ENCODE measurements at regions not wholly inside any gene's neighbourhood (a gene's known extent, or its start where the extent isn't known, plus 50 kb on each side); places are given as distances from the start of the nearest gene placed in this dataset.

DNA sequence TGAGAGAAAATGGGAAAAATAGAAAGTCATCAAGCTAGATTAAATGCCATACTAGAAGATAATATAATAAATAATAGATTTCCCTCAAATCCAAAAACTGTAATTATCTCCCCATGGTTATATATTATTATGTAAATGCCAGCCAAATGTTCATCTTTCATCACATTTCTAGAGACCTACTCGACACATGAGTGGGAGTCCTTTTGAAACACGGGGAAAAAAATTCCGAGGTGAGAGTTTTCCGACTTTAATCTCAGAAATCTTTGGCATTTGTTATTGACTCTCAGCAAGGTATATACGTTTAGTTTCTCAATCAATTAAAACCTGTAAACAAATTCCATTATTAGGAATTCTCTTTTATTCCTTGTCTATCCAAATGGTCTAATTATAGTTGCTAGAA lies 465.4 kb upstream of the SMIM31 start:
- ChIA-PET POLR2A (no interaction called here), CTCF (no interaction called here)
- Mint-ChIP-seq H3K4me1 (no peaks in the 10 kb centered on the region), H3K36me3 (no peaks in the 10 kb centered on the region), H3K27ac (no peak overlapping the region), H3K9me3 (no peaks in the 10 kb centered on the region), H3K27me3 (ENCODE audit: low read depth) (no peaks in the 10 kb centered on the region), H3K4me3 (no peak overlapping the region)
- TF ChIP-seq TP53 (CRISPR knock-in tag; IDR thresholded peaks at IDR 0.05) (no peak), MXD4 (CRISPR knock-in tag; IDR thresholded peaks at IDR 0.05; ENCODE audit: borderline replicate concordance) (no peak), CREM (CRISPR knock-in tag; IDR thresholded peaks at IDR 0.05) (no peak), ZNF317 (CRISPR knock-in tag; IDR thresholded peaks at IDR 0.05; ENCODE audit: borderline replicate concordance, low read depth) (no peak), ETV6 (CRISPR knock-in tag; IDR thresholded peaks at IDR 0.05) (no peak), IRF2 (CRISPR knock-in tag; IDR thresholded peaks at IDR 0.05; ENCODE audit: borderline replicate concordance, low read depth) (no peak)
- TF ChIP-seq, protein P1, sequence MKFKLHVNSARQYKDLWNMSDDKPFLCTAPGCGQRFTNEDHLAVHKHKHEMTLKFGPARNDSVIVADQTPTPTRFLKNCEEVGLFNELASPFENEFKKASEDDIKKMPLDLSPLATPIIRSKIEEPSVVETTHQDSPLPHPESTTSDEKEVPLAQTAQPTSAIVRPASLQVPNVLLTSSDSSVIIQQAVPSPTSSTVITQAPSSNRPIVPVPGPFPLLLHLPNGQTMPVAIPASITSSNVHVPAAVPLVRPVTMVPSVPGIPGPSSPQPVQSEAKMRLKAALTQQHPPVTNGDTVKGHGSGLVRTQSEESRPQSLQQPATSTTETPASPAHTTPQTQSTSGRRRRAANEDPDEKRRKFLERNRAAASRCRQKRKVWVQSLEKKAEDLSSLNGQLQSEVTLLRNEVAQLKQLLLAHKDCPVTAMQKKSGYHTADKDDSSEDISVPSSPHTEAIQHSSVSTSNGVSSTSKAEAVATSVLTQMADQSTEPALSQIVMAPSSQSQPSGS (CRISPR knock-in tag; IDR thresholded peaks at IDR 0.05; ENCODE audit: borderline replicate concordance, low read depth) = no peak
- TF ChIP-seq, protein P2, sequence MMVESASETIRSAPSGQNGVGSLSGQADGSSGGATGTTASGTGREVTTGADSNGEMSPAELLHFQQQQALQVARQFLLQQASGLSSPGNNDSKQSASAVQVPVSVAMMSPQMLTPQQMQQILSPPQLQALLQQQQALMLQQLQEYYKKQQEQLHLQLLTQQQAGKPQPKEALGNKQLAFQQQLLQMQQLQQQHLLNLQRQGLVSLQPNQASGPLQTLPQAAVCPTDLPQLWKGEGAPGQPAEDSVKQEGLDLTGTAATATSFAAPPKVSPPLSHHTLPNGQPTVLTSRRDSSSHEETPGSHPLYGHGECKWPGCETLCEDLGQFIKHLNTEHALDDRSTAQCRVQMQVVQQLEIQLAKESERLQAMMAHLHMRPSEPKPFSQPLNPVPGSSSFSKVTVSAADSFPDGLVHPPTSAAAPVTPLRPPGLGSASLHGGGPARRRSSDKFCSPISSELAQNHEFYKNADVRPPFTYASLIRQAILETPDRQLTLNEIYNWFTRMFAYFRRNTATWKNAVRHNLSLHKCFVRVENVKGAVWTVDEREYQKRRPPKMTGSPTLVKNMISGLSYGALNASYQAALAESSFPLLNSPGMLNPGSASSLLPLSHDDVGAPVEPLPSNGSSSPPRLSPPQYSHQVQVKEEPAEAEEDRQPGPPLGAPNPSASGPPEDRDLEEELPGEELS (CRISPR knock-in tag; IDR thresholded peaks at IDR 0.05) = no peak
- ATAC-seq = no peak
- no peak for DNase-seq (ENCODE audit: low spot score)

DNA sequence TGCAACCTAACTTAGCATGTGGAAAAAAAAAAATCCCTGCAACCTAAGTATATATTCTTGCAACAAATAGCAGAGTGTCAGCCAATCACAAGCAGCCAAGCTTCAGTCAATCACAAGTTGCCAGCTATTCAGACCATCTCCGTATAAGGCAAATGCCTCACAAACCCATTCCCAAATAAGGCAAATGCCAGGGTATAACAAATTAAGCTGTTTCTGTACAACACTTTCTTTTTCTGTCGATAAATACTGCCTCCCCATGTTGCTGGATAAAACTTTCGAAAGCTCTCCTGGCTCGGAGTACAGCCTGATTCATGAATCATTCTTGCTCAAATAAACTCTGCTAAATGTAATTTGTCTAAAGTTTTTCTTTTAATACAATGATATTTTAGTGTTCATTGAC lies 460.7 kb upstream of the SMIM31 start:
- CTCF ChIA-PET = no interaction called here
- Mint-ChIP-seq H3K27me3 (ENCODE audit: low read depth) (no peaks in the 10 kb centered on the region), H3K9me3 (no peaks in the 10 kb centered on the region), H3K36me3 (no peaks in the 10 kb centered on the region), H3K27ac (no peak overlapping the region), H3K4me1 (no peaks in the 10 kb centered on the region), H3K4me3 (no peak overlapping the region)
- POLR2A ChIA-PET = no interaction called here
- no peak for ATAC-seq
- TF ChIP-seq, protein P3, sequence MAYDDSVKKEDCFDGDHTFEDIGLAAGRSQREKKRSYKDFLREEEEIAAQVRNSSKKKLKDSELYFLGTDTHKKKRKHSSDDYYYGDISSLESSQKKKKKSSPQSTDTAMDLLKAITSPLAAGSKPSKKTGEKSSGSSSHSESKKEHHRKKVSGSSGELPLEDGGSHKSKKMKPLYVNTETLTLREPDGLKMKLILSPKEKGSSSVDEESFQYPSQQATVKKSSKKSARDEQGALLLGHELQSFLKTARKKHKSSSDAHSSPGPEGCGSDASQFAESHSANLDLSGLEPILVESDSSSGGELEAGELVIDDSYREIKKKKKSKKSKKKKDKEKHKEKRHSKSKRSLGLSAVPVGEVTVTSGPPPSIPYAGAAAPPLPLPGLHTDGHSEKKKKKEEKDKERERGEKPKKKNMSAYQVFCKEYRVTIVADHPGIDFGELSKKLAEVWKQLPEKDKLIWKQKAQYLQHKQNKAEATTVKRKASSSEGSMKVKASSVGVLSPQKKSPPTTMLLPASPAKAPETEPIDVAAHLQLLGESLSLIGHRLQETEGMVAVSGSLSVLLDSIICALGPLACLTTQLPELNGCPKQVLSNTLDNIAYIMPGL (CRISPR knock-in tag; IDR thresholded peaks at IDR 0.05) = no peak
- TF ChIP-seq MXD4 (CRISPR knock-in tag; IDR thresholded peaks at IDR 0.05; ENCODE audit: borderline replicate concordance) (no peak), CREB1 (CRISPR knock-in tag; IDR thresholded peaks at IDR 0.05) (no peak), FOXP1 (CRISPR knock-in tag; IDR thresholded peaks at IDR 0.05; ENCODE audit: borderline replicate concordance) (no peak), NR2C2 (CRISPR knock-in tag; IDR thresholded peaks at IDR 0.05) (no peak), MYBL2 (CRISPR knock-in tag; IDR thresholded peaks at IDR 0.05) (no peak), KAT7 (CRISPR knock-in tag; IDR thresholded peaks at IDR 0.05; ENCODE audit: borderline replicate concordance) (no peak), ZNF138 (CRISPR knock-in tag; conservative IDR thresholded peaks at IDR 0.05) (no peak), SMAD4 (CRISPR knock-in tag; IDR thresholded peaks at IDR 0.05) (no peak), NFATC4 (CRISPR knock-in tag; IDR thresholded peaks at IDR 0.05) (no peak), ZNF423 (CRISPR knock-in tag; IDR thresholded peaks at IDR 0.05) (no peak), ZNF263 (CRISPR knock-in tag; IDR thresholded peaks at IDR 0.05; ENCODE audit: low read depth) (no peak), SP1 (CRISPR knock-in tag; conservative IDR thresholded peaks at IDR 0.05) (no peak), FOXK1 (CRISPR knock-in tag; IDR thresholded peaks at IDR 0.05) (no peak), ZBTB21 (CRISPR knock-in tag; IDR thresholded peaks at IDR 0.05; ENCODE audit: borderline replicate concordance) (no peak), CBFB (CRISPR knock-in tag; IDR thresholded peaks at IDR 0.05; ENCODE audit: low read depth) (no peak)
- TF ChIP-seq, protein P4, sequence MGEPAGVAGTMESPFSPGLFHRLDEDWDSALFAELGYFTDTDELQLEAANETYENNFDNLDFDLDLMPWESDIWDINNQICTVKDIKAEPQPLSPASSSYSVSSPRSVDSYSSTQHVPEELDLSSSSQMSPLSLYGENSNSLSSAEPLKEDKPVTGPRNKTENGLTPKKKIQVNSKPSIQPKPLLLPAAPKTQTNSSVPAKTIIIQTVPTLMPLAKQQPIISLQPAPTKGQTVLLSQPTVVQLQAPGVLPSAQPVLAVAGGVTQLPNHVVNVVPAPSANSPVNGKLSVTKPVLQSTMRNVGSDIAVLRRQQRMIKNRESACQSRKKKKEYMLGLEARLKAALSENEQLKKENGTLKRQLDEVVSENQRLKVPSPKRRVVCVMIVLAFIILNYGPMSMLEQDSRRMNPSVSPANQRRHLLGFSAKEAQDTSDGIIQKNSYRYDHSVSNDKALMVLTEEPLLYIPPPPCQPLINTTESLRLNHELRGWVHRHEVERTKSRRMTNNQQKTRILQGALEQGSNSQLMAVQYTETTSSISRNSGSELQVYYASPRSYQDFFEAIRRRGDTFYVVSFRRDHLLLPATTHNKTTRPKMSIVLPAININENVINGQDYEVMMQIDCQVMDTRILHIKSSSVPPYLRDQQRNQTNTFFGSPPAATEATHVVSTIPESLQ (CRISPR knock-in tag; IDR thresholded peaks at IDR 0.05) = no peak
- TF ChIP-seq, protein P5, sequence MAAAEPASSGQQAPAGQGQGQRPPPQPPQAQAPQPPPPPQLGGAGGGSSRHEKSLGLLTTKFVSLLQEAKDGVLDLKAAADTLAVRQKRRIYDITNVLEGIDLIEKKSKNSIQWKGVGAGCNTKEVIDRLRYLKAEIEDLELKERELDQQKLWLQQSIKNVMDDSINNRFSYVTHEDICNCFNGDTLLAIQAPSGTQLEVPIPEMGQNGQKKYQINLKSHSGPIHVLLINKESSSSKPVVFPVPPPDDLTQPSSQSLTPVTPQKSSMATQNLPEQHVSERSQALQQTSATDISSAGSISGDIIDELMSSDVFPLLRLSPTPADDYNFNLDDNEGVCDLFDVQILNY (CRISPR knock-in tag; IDR thresholded peaks at IDR 0.05) = no peak
- TF ChIP-seq, protein P6, sequence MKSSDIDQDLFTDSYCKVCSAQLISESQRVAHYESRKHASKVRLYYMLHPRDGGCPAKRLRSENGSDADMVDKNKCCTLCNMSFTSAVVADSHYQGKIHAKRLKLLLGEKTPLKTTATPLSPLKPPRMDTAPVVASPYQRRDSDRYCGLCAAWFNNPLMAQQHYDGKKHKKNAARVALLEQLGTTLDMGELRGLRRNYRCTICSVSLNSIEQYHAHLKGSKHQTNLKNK (CRISPR knock-in tag; IDR thresholded peaks at IDR 0.05) = no peak
- no peak for DNase-seq (ENCODE audit: low spot score)

All from WTC11 (cell line).